Heart left ventricle (tissue), 16 donors: ENCODE measurements at regions not wholly inside any gene's neighbourhood (a gene's known extent, or its start where the extent isn't known, plus 50 kb on each side); places are given as distances from the start of the nearest gene placed in this dataset.
A peak's percentile ranks its signal among the peaks of the same experiment; 100 is the strongest.

Experiments used
- ATAC-seq, 4 donors: fragments of 200-7000 bp; cut with Tn5 transposase; one replicate each; pipeline ENCODE4 v1.9.1; 2020 to 2022; ENCODE audit warnings: moderate library complexity in 4 of 4, mild to moderate bottlenecking in 3 of 4, moderate number of reproducible peaks in 1 of 4
- DNase-seq, 5 donors: peaks; one replicate each; pipeline ENCODE4 v3.0.0-alpha.2; 2020
- H3K27ac ChIP-seq, 12 donors: fragments of 200-600 bp; sonication (generic) in 4 of 12; one replicate each; pipeline versions ENCODE4 v1.5.0 to v1.8.0; 2016 to 2022; ENCODE audit warnings: mild to moderate bottlenecking in 2 of 12
- H3K27me3 ChIP-seq, 9 donors: fragments of 200-600 bp; sonication (generic) in 2 of 9; one replicate each; pipeline versions ENCODE4 v1.5.1 to v1.8.0; 2016 to 2022; ENCODE audit warnings: mild to moderate bottlenecking in 3 of 9
- H3K36me3 ChIP-seq, 9 donors: fragments of 200-600 bp; sonication (generic) in 2 of 9; one replicate each; pipeline versions ENCODE4 v1.5.0 to v1.8.0; 2018 to 2022; ENCODE audit warnings: mild to moderate bottlenecking in 2 of 9
- H3K4me1 ChIP-seq, 12 donors: fragments of 200-600 bp; sonication (generic) in 4 of 12; one replicate each; pipeline versions ENCODE4 v1.5.0 to v1.8.0; 2016 to 2022; ENCODE audit warnings: mild to moderate bottlenecking in 3 of 12
- H3K4me3 ChIP-seq, 12 donors: fragments of 200-600 bp; sonication (generic) in 4 of 12; one replicate each; pipeline versions ENCODE4 v1.5.0 to v1.8.0; 2017 to 2022; ENCODE audit warnings: mild to moderate bottlenecking in 9 of 12, moderate library complexity in 4 of 12
- H3K9me3 ChIP-seq, 12 donors: fragments of 200-600 bp; sonication (generic) in 4 of 12; one replicate each; pipeline versions ENCODE4 v1.5.0 to v1.8.0; 2016 to 2022; ENCODE audit warnings: mild to moderate bottlenecking in 1 of 12
- CTCF ChIP-seq, 12 donors: fragments of 200-600 bp; sonication (generic) in 4 of 12; IDR thresholded peaks; one replicate each; pipeline versions ENCODE4 v1.5.0 to v1.8.0; 2018 to 2022; ENCODE audit warnings: antibody characterized with exemption in 12 of 12, mild to moderate bottlenecking in 5 of 12
- POLR2A ChIP-seq, 2 donors: fragments of 450-650 bp; IDR thresholded peaks; one replicate each; pipeline ENCODE4 v1.6.1; 2017; ENCODE audit warnings: antibody characterized with exemption in 2 of 2, mild to moderate bottlenecking in 2 of 2, moderate library complexity in 2 of 2
- WGBS, 4 donors: extraction: QIAGEN DNeasy Blood & Tissue Kit in 2 of 4; methylation state at CpG; one replicate each; pipeline versions ENCODE4 v1.1.5 to v1.1.7; 2013 to 2018; 5-methylcytosine and 5-hydroxymethylcytosine counted together
- intact Hi-C, 10 donors: fragments of 100-400 bp; cut with DNase I; formaldehyde crosslinking; loops; one replicate each; pipeline versions ENCODE4 v1.11.1 to v1.14.2; 2022
- donor health status: ischemic (EF 13 %, LVEDD 7.1; RV severe dilation, severe dysfunction).
- donor health status: healthy with polysubstance abuse.
- donor health status: DM: no; HTN: yes; CAD: no.
- donor health status: DM: no; HTN: no; CAD: no.
- donor health status: ischemic (EF 25% LVEDD 6.9; RV normal size, moderate dysfunction).
- donor health status: ischemic (EF 25% LVEDD 5.7; RV mildly dilated, moderate dysfunction).
- donor health status: healthy.
- donor health status: DM: yes; HTN: yes; CAD: no.
- donor health status: ischemic (EF 35%, LVEDD 5.7; RV mildly dilated, moderate dysfunction).
- donor health status: nonischemic (EF 11% LVEDD 7.7; RV severe dilation, severe dysfunction).
- donor health status: DM: yes; HTN: yes; CAD: no.
- donor health status: PGD.
- donor health status: ischemic (EF 29% LVEDD 5.4; RV normal size, mild dysfunction).
- donor health status: nonischemic (EF 23%, LVEDD 6.1; RV moderate dilation, normal function).

DNA sequence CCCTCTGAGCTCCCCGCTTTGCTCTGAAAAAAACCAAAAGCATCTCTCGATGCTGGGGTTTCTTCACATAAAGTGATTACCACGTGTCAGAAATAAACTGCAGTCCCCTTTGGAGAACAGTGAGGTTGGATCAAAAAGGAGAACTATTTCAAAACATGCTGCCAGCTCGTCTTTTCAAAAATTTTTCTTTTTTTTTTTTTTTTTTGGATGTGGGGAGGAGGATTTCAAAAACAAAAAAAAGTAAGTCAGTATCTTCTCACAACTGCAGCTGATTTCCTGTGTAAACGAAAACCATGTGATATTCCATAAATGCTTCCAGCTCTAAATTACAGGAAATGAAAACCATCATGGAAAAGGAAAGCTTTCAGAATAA is 155.0 kb upstream of the LYZL2 start:
- no peak for DNase-seq
- Histone ChIP-seq H3K4me1 (peaks cover 0 to 46% (median 18%) of the 10 kb centered on the region in 12 donors), H3K27me3 (no peaks in the 10 kb centered on the region), H3K36me3 (no peaks in the 10 kb centered on the region), H3K27ac (peak overlapping the region; percentile 91 to 99 (median 98)), H3K4me3 (peak overlapping the region; percentile 61 to 89 (median 76)), H3K9me3 (no peaks in the 10 kb centered on the region)
- intact Hi-C loops: loop anchor here (1.0 to 10.0 kb wide), 26 partner anchors 70 to 1028 kb away; partner anchors contain the start of genes ZEB1 (in 8 of the 10) and ZNF438 (in 8 of the 10)
- ATAC-seq: peak in 3 of 4 donors; percentile 0 to 27 (median 4)
- WGBS, 4 donors: 0 to 1% (median 1%) methylated on average over 5 of the region's 5 CpGs
- no peak for TF ChIP-seq POLR2A (IDR thresholded peaks at IDR 0.05)
- TF ChIP-seq CTCF (IDR thresholded peaks at IDR 0.05): no peak

GRCh38 chr10:30783939-30784501 is 154.5 kb upstream of the LYZL2 start:
- ATAC-seq: peak; percentile 80 to 86 (median 80)
- DNase-seq: peak; percentile 88 to 93 (median 90)
- TF ChIP-seq CTCF (IDR thresholded peaks at IDR 0.05): peak; percentile 75 to 89 (median 86)
- no peak for TF ChIP-seq POLR2A (IDR thresholded peaks at IDR 0.05)

GRCh38 chr10:30782537-30783461 is 153.2 kb upstream of the LYZL2 start:
- Histone ChIP-seq H3K27me3 (no peaks in the 10 kb centered on the region), H3K4me1 (peaks cover 0 to 46% (median 18%) of the 10 kb centered on the region in 12 donors), H3K27ac (peak overlapping the region; percentile 91 to 99 (median 98)), H3K9me3 (no peaks in the 10 kb centered on the region), H3K4me3 (no peak overlapping the region), H3K36me3 (no peaks in the 10 kb centered on the region)
- ATAC-seq: peak; percentile 13 to 34 (median 20)
- peak in 2 of 5 donors; percentile 52 to 54 for DNase-seq
- WGBS, 4 donors: 64 to 75% (median 71%) methylated on average over 15 of the region's 15 CpGs
- TF ChIP-seq POLR2A (IDR thresholded peaks at IDR 0.05) (no peak), CTCF (IDR thresholded peaks at IDR 0.05) (no peak)
- intact Hi-C loops: loop anchor here (2.0 to 10.0 kb wide), 17 partner anchors 72 to 1030 kb away; partner anchors contain the start of genes ZNF438 (in 4 of the 10) and ZEB1 (in 3 of the 10)

More at GRCh38 chr10:30783939-30784501, 154.5 kb upstream of the LYZL2 start:
- H3K27me3 ChIP-seq: no peaks in the 10 kb centered on the region
- H3K4me1 ChIP-seq: peaks cover 0 to 46% (median 18%) of the 10 kb centered on the region in 12 donors
- WGBS, 4 donors: 1 to 3% (median 1%) methylated on average over 17 to 18 of the region's 18 CpGs
- intact Hi-C loops: loop anchor here (1.0 to 10.0 kb wide), 26 partner anchors 71 to 1028 kb away; partner anchors contain the start of genes ZEB1 (in 8 of the 10) and ZNF438 (in 8 of the 10)
- H3K9me3 ChIP-seq: no peaks in the 10 kb centered on the region
- H3K36me3 ChIP-seq: no peaks in the 10 kb centered on the region
- peak overlapping the region; percentile 91 to 99 (median 98) for H3K27ac ChIP-seq
- peak overlapping the region; percentile 61 to 89 (median 76) for H3K4me3 ChIP-seq
